HG03521 (cell line): ENCODE measurements at regions not wholly inside any gene's neighbourhood (a gene's known extent, or its start where the extent isn't known, plus 50 kb on each side); places are given as distances from the start of the nearest gene placed in this dataset.
"Not testable (repeated sequence)": the region's sequence is repeated elsewhere in the genome, so short reads cannot be mapped to it uniquely, and the experiment has no call there.

ENCODE experiments used
- ATAC-seq: cut with Tn5 transposase; IDR thresholded peaks from one replicate; pipeline ENCODE4 v1.9.1; 2021; ENCODE audit warnings: mild to moderate bottlenecking, moderate library complexity; ENCODE audit not compliant: unreplicated experiment

DNA sequence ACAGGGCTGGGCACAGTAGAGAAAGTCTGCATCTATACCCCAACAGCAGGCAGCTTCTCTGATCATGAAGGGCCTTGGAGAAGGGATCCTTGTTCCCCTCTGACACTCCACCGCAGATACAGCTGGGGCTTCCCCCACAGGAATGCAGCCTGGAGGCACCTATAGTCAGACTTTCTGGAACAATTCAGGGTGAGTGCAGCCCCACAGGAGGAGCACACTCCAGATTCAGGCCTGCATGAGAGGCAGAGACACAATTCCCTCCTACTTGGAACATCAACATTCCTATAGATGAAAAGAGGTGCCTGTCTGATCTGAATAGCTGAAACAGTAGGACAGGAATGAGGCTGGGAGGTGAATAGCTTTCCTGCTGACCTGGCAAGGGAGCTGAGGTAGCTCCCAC lies 1298.0 kb upstream of the CNTN5 start:
- ATAC-seq: no peak

DNA sequence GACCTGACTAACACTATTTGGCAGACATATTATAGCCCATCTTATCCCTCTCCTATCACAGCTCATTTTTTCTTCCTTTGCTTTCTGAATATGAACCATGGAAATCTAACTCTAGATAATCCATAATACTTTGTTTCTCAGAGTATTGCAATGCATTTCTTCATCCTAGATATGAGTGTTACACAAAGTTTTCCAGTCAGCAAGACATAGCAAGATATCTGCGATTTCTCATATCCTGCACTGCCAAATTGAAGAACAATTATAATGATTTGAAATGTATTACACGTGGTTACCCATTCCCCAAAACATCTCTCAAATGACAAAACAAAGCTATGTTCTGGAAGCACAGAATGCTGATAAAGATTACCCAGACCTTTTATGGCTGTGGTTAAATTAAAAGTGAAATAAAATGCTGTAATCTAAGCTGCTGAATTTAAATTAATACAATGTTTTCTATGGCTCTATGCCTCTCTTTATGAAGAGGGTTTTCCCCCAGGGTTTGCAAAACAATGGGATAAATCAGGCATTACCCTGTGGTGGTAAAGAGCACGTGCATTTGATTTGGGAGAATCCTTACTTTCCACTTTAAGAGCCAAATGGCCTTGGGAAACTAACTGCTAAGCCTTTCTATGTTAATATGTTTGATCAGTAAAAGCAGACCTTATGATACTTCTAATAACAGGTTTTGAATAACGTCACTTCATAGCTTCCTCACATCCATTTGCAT lies 1291.0 kb upstream of the CNTN5 start:
- no peak for ATAC-seq

DNA sequence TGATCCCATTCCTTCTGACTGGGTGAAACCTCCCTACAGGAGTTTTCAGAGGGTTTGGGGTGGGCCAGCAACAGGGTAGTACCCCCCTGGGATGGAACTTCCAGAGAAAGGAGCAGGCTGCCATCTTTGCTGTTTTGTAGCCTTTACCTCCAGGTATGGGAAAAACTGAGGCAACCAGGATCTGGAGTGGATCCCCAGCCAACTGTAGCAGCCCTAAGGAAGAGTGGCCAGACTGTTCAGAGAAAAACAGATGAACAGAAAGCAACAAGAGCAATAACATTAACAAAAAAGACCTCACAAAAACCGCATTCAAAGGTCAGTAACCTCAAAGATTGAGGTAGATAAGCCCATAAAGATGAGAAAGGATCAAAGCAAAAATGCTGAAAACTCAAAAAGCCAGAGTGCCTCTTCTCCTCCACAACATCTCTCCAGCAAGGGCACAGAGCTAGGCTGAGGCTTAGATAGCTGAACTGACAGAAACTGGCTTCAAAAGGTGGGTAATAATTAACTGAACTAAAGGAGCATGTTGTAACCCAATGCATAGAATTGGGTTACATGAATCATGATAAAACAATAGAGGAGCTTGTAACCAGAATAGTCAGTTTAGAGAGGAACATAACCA lies 1288.6 kb upstream of the CNTN5 start:
- no peak for ATAC-seq

DNA sequence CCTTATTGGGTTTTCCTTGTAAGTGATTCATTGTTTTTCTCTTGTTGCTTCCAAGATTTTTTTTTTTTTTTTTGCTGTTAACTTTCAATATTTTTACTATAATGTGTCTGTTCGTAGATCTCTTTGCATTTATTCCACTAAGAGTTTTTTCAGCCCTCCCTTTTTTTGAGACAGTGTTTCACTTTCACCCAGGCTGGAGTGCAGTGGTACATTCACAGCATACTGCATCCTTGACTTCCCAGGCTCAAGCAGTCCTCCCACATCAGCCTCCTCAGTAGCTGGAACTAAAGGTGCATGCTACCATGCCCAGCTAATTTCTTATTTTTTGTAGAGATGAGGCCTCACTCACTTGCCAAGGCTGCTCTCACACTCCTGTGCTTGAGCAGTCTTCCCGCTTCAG lies 1282.0 kb upstream of the CNTN5 start:
- no peak for ATAC-seq

DNA sequence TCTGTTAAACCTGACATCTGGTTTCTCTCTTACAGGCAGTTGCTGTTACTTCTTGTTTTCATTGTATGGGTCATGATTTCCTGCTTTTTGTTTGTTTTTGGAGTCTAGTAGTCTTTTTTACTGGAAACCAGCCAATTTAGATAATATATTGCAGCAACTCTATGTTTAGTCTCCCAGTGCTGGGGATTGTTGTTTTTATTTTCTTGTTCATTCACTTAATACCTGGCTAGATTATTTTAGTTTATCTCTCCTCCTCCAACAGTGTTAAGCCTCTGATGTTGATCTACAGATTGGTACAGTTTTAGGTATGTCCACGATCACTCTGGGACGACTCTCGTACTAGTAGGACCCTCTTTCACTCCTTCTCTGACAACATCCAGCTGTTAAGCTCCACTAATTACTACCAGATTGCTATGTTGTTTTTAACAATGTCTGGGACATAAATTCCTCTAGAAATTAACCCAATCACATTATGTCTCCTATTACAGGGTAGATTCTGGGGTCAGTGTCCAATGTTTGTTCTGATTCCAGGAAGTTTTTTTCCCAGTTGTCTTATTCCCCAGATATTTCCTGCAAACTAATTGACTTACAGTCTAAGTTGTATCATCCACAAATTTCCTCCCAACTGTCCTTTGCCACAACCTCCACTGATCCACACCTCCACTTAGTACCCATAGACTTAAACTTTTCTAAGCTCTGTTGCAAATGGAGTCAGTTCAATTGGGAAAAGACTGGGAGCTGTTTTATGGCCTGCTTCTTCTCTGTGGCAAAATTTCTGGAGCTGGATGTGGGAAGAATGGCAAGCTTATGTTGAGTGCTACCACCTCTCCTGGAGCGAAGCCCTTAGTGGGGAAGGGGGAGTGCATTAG lies 1280.6 kb upstream of the CNTN5 start:
- ATAC-seq: no peak

DNA sequence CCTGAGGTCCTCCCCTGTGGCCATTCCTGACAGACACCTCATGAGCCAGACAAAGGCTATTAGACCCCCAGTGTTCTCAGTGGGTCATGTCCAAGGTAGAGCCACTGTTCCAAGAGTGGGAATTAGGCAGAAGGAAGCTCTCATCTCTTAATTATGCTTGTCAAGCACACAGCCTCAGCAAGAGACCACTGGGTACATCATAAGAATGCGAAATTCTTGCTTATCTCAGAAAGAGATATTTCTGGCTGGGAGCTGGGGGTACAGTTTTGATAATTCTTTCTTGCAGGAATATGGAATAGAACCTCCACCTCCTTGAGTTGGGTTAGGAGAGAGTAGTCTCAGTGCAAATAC lies 1280.0 kb upstream of the CNTN5 start:
- no peak for ATAC-seq

DNA sequence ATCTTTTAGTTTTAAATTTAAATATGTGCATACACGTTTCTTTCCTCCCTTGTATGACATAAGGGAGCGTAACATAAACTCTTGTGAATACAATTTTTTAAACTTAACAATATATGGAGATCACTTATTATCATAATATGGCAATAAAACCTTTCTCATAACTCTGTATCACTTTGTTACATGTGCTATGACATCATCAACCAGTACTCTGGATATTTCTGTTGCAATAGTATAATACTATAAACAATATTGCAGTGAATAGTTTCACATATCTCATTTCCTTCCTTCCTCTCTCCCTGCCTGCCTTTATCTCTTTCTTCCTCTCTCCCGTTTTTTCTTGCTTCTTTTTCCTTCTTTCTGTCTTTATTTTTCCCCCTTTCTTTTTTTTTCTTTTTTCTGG lies 1278.0 kb upstream of the CNTN5 start:
- no peak for ATAC-seq

DNA sequence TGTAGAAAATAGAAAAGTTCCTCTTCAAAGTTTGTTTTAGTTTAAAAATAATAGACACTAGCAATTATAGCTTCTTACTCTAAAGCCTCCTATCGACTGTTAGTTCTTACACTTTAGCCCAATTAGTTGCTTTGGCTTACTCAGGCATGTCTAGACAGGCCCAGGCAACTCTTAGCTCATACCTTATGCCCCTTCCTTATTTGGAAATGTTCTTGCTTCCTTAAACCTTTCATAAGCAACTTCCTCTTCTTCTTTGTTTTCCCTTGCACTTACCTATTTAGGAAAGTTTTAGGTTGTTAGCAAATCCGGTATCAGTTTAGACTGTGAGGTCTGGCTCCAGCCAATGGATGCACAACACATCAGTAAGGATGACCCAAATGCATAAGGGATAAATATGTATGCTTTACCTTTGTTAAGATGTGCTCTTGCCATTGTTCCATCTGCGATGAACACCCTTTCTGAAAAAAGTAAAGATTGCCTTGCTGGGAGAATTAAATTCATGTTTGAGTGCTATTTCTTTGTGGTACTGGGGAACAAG lies 1277.5 kb upstream of the CNTN5 start:
- ATAC-seq: no peak

DNA sequence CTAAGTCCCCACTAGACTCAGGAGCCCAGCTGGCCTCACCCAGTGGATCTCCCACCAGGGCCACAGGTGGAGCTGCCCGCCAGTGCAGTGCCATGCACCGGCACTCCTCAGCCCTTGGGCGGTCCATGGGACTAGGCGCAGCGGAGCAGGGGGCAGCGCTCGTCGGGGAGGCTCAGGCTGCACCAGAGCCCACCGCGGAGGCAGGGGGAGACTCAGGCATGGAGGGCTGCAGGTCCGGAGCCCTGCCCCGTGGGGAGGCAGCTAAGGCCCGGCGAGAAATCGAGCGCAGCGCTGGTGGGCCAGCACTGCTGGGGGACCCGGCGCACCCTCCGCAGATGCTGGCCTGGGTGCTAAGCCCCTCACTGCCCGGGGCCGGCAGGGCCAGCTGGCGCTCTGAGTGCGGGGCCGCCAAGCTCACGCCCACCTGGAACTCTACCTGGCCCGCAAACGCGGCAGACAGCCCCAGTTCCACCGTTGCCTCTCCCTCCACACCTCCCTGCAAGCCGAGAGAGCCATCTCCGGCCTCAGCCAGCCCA lies 1275.2 kb upstream of the CNTN5 start:
- ATAC-seq: no peak

DNA sequence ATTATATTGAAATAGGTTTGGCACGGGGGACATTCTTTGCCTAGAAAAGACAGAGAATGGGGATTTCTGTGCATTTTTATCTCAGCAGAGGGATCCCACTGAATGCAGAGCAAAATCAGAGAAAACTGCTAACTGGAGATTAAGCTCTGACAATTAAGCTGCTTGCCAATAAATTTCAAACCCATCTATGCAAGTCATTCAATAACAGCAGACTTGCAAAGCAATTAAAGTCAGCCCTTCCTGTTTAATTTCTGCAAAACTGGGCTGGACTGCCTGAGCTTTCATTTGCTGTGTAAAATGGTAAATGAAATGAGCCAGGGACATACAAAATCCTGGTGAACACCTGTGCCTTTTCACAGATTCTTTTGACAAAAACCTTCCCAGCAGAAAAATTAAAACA lies 1273.9 kb upstream of the CNTN5 start:
- ATAC-seq: no peak

DNA sequence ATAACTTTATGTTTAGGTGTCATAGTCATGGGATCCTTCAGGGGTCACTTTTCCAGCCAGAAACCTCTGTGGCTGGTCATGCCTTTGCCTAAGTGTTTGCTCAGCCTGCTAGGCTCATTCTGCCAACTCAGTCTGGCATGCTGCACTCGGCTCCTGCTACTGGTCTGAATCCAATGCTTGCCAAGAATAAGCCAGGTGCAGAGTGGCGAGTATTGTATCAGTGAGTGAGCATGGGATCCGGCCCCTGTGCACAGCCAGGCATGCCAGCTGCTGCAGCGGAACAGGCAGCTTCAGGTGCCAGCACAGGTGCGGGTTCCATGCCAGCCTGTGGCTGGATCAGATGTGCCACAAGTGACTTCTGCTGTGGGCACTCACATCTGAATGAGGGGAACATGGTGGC lies 1269.3 kb upstream of the CNTN5 start:
- no peak for ATAC-seq

DNA sequence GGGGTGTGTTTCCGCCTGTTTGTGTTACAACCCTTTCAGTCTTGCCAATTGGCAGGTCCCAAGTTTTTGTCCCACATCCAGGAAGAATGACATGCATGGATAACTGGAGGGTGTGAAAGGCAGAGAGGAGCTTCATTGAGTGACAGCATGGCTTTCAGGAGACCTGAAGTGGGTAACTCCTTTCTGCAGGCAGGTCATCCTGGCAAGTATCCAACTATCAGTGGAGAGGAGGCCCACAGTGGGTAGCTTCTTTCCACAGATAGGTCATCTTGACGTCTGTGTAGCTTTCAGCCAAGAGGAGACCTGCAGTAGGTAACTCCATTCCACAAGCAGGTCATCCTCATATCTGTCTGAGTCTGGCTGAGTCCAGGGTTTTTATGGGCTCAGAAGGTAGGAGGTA lies 1268.8 kb upstream of the CNTN5 start:
- ATAC-seq: no peak

DNA sequence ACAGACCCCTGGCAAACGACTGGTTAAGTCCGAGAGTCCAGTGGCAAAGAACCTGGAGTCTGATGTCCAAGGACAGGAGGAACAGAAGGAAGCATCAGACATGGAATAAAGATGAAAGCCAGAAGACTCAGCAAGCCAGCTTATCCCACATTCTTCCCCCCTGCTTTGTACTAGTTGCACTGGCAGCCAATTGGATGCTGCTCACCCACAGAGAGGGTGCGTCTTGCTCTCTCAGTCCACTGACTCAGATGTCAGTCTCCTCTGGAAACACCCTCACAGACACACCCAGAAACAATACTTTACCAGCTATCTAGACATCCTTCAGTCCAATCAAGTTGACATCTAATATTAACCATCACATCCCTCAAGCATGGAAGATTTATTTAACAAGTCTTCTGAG lies 1265.8 kb upstream of the CNTN5 start:
- ATAC-seq: no peak

DNA sequence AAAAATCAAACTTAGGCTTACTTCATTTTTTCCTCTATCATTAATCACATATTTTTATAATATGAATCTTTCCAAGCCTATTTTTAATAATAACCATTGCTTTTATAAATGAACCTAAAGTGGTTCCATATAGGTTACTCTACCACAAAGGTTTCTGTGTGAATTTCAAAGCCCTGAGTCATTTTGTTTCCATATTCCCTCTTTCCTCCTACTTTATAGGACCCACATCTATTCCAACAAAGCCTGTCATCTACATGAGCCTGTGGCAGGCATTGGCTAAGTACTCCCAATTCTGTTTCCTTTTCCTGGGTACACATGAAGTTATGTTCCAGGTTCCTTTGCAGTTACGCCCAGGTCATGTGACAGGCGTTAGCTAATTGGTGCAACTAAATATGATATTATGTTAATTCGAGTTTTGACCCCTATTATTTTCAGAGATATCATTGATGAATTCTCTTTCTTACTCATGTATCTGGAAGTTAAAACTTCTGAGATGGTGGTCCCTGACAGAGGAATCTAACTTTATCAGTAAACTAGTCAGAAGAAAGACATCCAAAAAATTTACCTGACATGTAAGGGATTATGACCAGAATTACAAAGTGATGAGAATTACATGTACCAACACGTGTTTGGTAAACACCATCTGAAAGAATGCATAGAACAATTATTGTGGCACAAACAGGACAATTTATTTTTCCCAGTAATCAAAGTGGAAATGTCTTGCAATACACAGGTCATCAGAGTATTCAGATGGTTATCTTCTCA lies 1264.0 kb upstream of the CNTN5 start:
- no peak for ATAC-seq

DNA sequence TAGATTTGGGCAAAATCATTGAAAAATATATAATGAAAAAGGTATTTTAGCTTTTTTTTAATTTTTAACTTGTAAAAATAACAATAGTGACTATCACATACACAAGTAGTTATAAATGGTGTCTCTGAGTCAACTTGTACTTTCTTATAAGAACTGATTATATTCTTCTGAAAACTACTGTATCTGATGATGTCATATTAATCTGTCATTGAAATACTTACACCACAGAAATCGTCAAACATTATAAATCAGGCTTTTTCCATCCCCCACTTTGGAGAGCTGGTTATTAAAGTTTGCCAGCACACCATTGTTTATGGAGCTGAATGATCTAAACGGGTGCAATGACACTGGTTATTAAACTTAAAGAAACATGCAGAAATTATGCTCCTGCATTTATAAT lies 1259.6 kb upstream of the CNTN5 start:
- ATAC-seq: no peak

DNA sequence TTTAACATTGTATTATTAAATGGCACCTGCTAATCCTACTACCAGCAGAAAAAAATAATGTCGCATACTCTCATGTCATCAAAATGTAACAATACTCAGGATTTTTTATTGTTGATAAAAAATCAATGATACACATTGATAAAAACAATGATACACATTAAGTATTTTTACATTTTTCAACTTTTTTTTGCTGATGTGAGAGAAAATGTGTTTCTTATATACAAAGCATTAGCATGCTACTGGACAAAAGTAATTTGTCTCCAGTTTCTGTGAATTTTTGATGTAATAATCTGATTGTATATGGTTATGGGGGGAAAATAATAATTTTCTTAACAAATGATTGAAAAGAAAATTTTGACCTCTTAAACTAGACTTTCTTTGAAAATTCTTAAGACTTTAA lies 1256.6 kb upstream of the CNTN5 start:
- no peak for ATAC-seq

DNA sequence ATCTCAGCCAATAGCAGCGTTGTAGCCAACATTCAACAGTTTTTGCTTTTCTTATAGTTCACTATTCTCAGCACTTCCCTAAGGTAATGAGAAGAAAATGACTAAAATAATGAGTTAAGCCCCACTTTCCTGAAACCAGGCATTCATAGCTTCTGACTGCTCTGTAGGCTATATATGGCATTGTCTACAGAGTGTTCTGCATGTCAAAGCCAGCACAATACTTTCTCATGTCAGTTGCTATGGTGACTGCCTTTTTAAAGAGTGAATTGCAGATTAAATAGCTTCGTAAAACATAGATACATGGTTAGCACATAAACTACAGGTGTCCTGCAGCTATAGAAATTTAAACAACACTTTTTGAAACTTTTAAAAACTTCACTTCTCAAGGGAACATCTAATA lies 1256.1 kb upstream of the CNTN5 start:
- ATAC-seq: no peak

DNA sequence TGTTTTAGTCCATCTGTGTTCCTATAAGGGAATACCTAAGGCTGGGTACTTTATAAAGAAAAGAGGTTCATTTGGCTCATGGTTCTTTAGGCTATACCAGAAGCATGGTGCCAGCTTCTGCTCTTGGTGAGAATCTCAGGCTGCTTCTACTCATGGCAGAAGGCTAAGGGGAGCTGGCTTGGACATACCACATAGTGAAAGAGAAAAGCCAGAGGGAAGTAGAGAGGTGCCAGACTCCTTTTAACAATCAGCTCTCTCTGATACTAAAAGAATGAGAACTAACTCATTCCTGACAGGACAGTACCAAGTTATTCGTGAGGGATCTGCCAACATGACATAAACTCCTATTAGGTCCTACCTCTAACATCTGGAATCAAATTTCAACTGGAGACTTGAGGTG lies 1250.2 kb upstream of the CNTN5 start:
- ATAC-seq: no peak

DNA sequence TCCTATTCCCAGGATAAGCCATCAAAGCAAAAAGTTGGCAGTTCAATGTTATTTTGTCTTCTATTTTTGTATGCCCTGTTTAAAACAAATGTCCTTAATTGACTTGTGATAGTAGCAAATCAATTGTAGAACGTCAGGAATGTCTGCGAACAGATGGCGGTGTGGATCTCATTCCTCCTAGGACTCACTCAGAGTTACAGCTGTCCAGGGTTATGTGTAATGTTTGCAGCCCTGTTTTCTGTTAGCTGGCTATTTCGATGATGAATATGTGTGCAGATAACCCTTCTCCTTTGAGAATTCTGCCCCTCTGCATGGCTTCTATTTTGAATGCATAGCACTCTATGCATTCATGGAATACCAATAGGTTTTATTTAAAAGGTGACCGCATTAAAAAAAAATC lies 1248.0 kb upstream of the CNTN5 start:
- no peak for ATAC-seq

DNA sequence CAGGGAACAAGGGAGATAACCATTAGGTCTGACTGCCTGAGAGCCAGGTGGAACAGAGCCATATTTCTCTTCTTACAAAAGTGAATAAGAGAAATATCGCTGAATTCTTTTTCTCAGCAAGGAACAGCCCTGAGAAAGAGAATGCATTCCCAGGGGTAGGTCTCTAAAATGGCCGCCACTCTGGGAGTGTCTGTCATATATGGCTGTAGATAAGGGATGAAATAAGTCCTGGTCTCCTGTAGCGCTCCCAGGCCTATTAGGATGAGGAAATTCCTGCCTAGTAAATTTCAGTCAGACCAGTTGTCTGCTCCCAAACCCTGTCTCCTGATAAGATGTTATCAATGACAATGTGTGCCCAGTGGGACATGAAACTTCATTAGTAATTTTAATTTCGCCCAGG lies 1236.4 kb upstream of the CNTN5 start:
- not testable (repeated sequence) for ATAC-seq

DNA sequence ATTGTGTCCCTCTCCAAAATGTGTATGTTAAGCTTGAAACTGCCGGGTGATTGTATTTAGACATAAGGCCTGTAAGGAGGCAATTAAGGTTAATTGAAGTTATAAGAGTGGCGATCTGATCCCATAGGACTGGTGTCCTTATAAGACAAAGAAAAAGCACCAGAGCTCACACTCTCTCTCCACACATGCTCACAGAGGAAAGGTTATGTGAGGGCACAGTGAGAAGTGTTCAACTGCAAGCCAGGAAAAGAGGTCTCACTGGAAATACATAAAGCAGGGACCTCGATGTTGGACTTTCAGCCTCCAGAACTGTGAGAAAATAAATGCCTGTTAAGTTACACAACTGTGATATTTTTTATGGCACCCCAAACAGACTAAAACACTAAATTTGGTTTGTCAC lies 1233.8 kb upstream of the CNTN5 start:
- ATAC-seq: no peak
